ENCODE measurements at regions not wholly inside any gene's neighbourhood (a gene's known extent, or its start where the extent isn't known, plus 50 kb on each side); places are given as distances from the start of the nearest gene placed in this dataset.

GRCh38 chr1:84756001-84756400 lies 65.7 kb upstream of the SSX2IP start:
- Histone ChIP-seq H3K4me2 (no peak overlapping the region), H3K4me3 (ENCODE audit: low read depth in 2 of 2, low read length in 1 of 2) (no peak overlapping the region), H4K20me1 (ENCODE audit: insufficient read depth) (no peaks in the 10 kb centered on the region), H2AFZ (ENCODE audit: low read depth) (no peak overlapping the region), H3K9me3 (no peaks in the 10 kb centered on the region), H3K27ac (ENCODE audit: low read depth in 2 of 2, low read length in 1 of 2) (no peak overlapping the region), H3K36me3 (replicated peaks in 1 of 2; ENCODE audit: control insufficient read depth in 1 of 2, insufficient read depth in 2 of 2, low read length in 1 of 2) (no peaks in the 10 kb centered on the region), H3K79me2 (ENCODE audit: insufficient read depth) (no peaks in the 10 kb centered on the region), H3F3A (replicated peaks; ENCODE audit: insufficient read depth) (no peaks in the 10 kb centered on the region), H3K9ac (no peak overlapping the region), H3K27me3 (ENCODE audit: insufficient read depth) (no peaks in the 10 kb centered on the region), H3K4me1 (ENCODE audit: control insufficient read depth in 1 of 2, insufficient read depth in 2 of 2, low read depth in 1 of 2, low read length in 1 of 2) (peaks cover 0 to 3% of the 10 kb centered on the region in 2 experiments; a peak in 1 of 4 replicates), H3K9me2 (no peaks in the 10 kb centered on the region)
- WGBS (ENCODE audit: low lambda C conversion rate), result 88% methylated on average over 3 of the region's 3 CpGs
- ChIA-PET CTCF (interaction anchor here (0.8 to 4.4 kb wide), 4 partner anchors 16 to 272 kb away, joined by 3 to 32 read pairs (median 5); no protein-coding TSS in a partner anchor), POLR2A (no interaction called here)
- TF ChIP-seq, protein P1, sequence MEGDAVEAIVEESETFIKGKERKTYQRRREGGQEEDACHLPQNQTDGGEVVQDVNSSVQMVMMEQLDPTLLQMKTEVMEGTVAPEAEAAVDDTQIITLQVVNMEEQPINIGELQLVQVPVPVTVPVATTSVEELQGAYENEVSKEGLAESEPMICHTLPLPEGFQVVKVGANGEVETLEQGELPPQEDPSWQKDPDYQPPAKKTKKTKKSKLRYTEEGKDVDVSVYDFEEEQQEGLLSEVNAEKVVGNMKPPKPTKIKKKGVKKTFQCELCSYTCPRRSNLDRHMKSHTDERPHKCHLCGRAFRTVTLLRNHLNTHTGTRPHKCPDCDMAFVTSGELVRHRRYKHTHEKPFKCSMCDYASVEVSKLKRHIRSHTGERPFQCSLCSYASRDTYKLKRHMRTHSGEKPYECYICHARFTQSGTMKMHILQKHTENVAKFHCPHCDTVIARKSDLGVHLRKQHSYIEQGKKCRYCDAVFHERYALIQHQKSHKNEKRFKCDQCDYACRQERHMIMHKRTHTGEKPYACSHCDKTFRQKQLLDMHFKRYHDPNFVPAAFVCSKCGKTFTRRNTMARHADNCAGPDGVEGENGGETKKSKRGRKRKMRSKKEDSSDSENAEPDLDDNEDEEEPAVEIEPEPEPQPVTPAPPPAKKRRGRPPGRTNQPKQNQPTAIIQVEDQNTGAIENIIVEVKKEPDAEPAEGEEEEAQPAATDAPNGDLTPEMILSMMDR (IDR thresholded peaks at IDR 0.05), result no peak
- TF ChIP-seq GATA2 (CRISPR knock-in tag; IDR thresholded peaks at IDR 0.05), result no peak
- no peak for TF ChIP-seq FOXJ3 (CRISPR knock-in tag; IDR thresholded peaks at IDR 0.05)
- no peak for TF ChIP-seq RAD21 (IDR thresholded peaks at IDR 0.05; ENCODE audit: low read length)
- TF ChIP-seq, protein P2, sequence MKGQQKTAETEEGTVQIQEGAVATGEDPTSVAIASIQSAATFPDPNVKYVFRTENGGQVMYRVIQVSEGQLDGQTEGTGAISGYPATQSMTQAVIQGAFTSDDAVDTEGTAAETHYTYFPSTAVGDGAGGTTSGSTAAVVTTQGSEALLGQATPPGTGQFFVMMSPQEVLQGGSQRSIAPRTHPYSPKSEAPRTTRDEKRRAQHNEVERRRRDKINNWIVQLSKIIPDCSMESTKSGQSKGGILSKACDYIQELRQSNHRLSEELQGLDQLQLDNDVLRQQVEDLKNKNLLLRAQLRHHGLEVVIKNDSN (IDR thresholded peaks at IDR 0.05; ENCODE audit: borderline replicate concordance, low read depth), result no peak
- no peak for TF ChIP-seq RXRA (IDR thresholded peaks at IDR 0.05; ENCODE audit: borderline replicate concordance, low read depth)
- TF ChIP-seq FOXM1 (IDR thresholded peaks at IDR 0.05; ENCODE audit: low read depth), result no peak
- TF ChIP-seq SIN3A (IDR thresholded peaks at IDR 0.05; ENCODE audit: borderline replicate concordance, low read depth, low read length), result no peak
- TF ChIP-seq, protein P3, sequence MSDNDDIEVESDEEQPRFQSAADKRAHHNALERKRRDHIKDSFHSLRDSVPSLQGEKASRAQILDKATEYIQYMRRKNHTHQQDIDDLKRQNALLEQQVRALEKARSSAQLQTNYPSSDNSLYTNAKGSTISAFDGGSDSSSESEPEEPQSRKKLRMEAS (IDR thresholded peaks at IDR 0.05; ENCODE audit: low read depth), result no peak
- no peak for TF ChIP-seq FOSL2 (IDR thresholded peaks at IDR 0.05; ENCODE audit: borderline replicate concordance, low read depth)
- no peak for TF ChIP-seq NFIC (IDR thresholded peaks at IDR 0.05; ENCODE audit: borderline replicate concordance)
- TF ChIP-seq, protein P4, sequence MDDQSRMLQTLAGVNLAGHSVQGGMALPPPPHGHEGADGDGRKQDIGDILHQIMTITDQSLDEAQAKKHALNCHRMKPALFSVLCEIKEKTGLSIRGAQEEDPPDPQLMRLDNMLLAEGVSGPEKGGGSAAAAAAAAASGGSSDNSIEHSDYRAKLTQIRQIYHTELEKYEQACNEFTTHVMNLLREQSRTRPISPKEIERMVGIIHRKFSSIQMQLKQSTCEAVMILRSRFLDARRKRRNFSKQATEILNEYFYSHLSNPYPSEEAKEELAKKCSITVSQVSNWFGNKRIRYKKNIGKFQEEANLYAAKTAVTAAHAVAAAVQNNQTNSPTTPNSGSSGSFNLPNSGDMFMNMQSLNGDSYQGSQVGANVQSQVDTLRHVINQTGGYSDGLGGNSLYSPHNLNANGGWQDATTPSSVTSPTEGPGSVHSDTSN (IDR thresholded peaks at IDR 0.05), result no peak
- TF ChIP-seq, protein P5, sequence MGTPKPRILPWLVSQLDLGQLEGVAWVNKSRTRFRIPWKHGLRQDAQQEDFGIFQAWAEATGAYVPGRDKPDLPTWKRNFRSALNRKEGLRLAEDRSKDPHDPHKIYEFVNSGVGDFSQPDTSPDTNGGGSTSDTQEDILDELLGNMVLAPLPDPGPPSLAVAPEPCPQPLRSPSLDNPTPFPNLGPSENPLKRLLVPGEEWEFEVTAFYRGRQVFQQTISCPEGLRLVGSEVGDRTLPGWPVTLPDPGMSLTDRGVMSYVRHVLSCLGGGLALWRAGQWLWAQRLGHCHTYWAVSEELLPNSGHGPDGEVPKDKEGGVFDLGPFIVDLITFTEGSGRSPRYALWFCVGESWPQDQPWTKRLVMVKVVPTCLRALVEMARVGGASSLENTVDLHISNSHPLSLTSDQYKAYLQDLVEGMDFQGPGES (IDR thresholded peaks at IDR 0.05; ENCODE audit: low read depth, low read length), result no peak
- TF ChIP-seq TCF12 (IDR thresholded peaks at IDR 0.05), result no peak
- no peak for TF ChIP-seq RFX5 (IDR thresholded peaks at IDR 0.05; ENCODE audit: low read length)
- no peak for TF ChIP-seq REST (IDR thresholded peaks at IDR 0.05; ENCODE audit: low read depth, low read length)
- TF ChIP-seq, protein P6, sequence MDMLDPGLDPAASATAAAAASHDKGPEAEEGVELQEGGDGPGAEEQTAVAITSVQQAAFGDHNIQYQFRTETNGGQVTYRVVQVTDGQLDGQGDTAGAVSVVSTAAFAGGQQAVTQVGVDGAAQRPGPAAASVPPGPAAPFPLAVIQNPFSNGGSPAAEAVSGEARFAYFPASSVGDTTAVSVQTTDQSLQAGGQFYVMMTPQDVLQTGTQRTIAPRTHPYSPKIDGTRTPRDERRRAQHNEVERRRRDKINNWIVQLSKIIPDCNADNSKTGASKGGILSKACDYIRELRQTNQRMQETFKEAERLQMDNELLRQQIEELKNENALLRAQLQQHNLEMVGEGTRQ (IDR thresholded peaks at IDR 0.05; ENCODE audit: borderline replicate concordance, low read depth, low read length), result no peak
- TF ChIP-seq JUND (IDR thresholded peaks at IDR 0.05), result no peak
- no peak for TF ChIP-seq EP300 (IDR thresholded peaks at IDR 0.05; ENCODE audit: borderline replicate concordance in 1 of 2, low read depth in 1 of 2, low read length in 1 of 2)
- DNase-seq, result no peak
